ENCODE measurements at regions not wholly inside any gene's neighbourhood (a gene's known extent, or its start where the extent isn't known, plus 50 kb on each side); places are given as distances from the start of the nearest gene placed in this dataset.
"Not testable (repeated sequence)": the region's sequence is repeated elsewhere in the genome, so short reads cannot be mapped to it uniquely, and the experiment has no call there.

DNA sequence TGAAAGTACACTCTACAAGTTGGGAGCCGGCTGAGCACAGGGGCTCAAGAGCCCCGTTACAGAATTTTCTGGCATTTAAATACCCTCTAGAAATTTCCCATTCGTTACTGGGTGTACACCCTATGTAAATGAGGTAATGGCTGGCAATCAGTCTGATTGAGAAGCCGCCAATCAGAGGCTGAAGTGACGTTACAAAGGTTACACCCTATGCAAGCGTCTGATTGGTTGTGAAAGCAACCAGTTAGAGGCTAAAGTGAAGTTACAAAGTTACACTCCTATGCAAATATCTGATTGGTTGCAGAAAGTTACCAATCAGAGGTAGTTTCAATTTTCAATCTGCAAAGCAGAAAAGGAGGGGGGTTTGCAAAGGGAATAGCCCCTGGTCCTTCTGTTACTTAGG, 88.1 kb upstream of the LRPAP1 start:
- TF ChIP-seq, protein P1, sequence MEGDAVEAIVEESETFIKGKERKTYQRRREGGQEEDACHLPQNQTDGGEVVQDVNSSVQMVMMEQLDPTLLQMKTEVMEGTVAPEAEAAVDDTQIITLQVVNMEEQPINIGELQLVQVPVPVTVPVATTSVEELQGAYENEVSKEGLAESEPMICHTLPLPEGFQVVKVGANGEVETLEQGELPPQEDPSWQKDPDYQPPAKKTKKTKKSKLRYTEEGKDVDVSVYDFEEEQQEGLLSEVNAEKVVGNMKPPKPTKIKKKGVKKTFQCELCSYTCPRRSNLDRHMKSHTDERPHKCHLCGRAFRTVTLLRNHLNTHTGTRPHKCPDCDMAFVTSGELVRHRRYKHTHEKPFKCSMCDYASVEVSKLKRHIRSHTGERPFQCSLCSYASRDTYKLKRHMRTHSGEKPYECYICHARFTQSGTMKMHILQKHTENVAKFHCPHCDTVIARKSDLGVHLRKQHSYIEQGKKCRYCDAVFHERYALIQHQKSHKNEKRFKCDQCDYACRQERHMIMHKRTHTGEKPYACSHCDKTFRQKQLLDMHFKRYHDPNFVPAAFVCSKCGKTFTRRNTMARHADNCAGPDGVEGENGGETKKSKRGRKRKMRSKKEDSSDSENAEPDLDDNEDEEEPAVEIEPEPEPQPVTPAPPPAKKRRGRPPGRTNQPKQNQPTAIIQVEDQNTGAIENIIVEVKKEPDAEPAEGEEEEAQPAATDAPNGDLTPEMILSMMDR (IDR thresholded peaks at IDR 0.05): not testable (repeated sequence)
- not testable (repeated sequence) for TF ChIP-seq EZH2 (IDR thresholded peaks at IDR 0.05)
